ENCODE measurements at regions not wholly inside any gene's neighbourhood (a gene's known extent, or its start where the extent isn't known, plus 50 kb on each side); places are given as distances from the start of the nearest gene placed in this dataset.

DNA sequence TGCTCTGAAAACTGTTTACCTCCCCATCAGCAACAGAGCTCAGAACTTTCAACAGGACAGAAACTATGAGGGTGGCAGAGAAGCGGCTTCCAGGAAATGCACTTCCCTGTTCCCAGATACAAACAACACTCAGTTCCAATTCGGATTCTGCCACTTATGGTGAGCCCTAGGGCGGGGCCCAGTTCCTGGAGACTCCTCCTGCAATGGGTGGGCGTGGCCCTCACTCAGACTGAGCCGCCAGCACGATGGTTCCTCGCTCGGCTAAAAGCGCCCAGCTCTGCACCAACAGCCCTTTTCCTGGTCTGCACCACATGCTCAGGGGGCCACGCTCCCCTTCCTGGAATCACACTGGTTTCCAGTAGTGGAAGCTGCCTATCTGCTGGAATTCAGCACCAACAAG, 314.1 kb downstream of the CTTN start:
- H3K4me1 Mint-ChIP-seq = peaks cover 48% of the 10 kb centered on the region
- no peaks in the 10 kb centered on the region for H3K27me3 ChIP-seq (ENCODE audit: insufficient read depth)
- no peak for TF ChIP-seq JUNB (IDR thresholded peaks at IDR 0.05; ENCODE audit: unreplicated experiment)
- no peak overlapping the region for H3K4me2 ChIP-seq
- DNase-seq (ENCODE audit: low spot score) (peak; percentile 58), ATAC-seq (peak; percentile 43)
- H3K9me3 Mint-ChIP-seq = no peaks in the 10 kb centered on the region; the same call in 2 of the 3 replicates
- no peaks in the 10 kb centered on the region for H3K79me2 ChIP-seq (replicated peaks; ENCODE audit: insufficient read depth)
- H3K27ac Mint-ChIP-seq = no peak overlapping the region
- no peaks in the 10 kb centered on the region; the same call in 1 of the 3 replicates for H3K36me3 Mint-ChIP-seq (ENCODE audit: low read depth)
- peaks cover 9% of the 10 kb centered on the region for H3K27me3 Mint-ChIP-seq (ENCODE audit: insufficient read depth, low read depth, poor library complexity)
- H2AFZ ChIP-seq = no peak overlapping the region
- H3K9me2 ChIP-seq (ENCODE audit: insufficient read depth) = no peaks in the 10 kb centered on the region
- H3K4me3 Mint-ChIP-seq = no peak overlapping the region
- no peaks in the 10 kb centered on the region for H3K4me1 ChIP-seq (ENCODE audit: insufficient read depth)
- no peaks in the 10 kb centered on the region for H3F3A ChIP-seq (replicated peaks; ENCODE audit: low read depth)
- no peaks in the 10 kb centered on the region; the same call in 1 of the 2 replicates for H4K20me1 ChIP-seq (replicated peaks; ENCODE audit: insufficient read depth)
- H3K4me3 ChIP-seq = no peak overlapping the region
- H3K36me3 ChIP-seq (ENCODE audit: insufficient read depth) = no peaks in the 10 kb centered on the region
- no peak overlapping the region for H3K27ac ChIP-seq (ENCODE audit: low read depth)

DNA sequence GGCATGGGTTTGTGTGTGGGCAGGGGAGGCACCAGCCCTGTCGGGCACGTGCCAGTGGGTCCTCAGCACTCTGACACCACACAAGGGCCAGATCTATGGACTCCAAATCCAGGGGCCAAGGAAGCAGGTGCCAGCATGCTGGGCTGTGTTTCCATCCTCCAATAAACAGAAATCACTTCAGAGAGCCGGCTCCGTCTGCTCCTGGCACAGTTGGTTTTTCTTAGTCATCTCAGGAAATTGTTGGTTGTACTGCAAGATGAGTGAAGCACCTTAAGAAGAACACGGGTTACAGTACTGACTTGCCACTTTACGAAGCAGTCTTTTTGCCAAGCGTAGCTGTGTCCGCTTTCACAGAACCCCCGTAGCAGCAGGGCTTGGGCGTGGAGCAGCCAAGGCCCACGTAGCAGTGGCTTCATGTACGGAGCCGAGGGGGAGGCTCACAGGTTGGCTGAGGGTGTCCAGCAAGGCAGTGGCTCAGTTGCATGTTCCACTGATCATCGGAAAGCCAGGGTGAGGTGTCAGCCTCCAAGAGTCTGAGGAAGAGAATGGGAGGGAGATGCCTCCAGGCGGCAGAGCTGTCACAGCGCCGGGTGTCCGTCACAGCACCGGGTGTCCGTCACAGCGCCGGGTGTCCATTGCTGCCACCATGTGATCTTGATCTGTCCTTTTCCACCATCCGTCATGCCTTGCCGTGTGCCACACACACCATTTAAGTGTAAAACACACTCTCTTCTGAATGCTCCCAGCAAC, 314.9 kb downstream of the CTTN start:
- H3K4me1 Mint-ChIP-seq = peaks cover 50% of the 10 kb centered on the region
- H3K27ac Mint-ChIP-seq = no peak overlapping the region
- Histone ChIP-seq H2AFZ (no peak overlapping the region), H3K27ac (ENCODE audit: low read depth) (no peak overlapping the region), H3K36me3 (ENCODE audit: insufficient read depth) (no peaks in the 10 kb centered on the region), H3K4me1 (ENCODE audit: insufficient read depth) (no peaks in the 10 kb centered on the region), H3K79me2 (replicated peaks; ENCODE audit: insufficient read depth) (no peaks in the 10 kb centered on the region), H4K20me1 (replicated peaks; ENCODE audit: insufficient read depth) (no peaks in the 10 kb centered on the region; the same call in 1 of the 2 replicates), H3K4me3 (no peak overlapping the region), H3K27me3 (ENCODE audit: insufficient read depth) (no peaks in the 10 kb centered on the region), H3K4me2 (no peak overlapping the region), H3K9me2 (ENCODE audit: insufficient read depth) (no peaks in the 10 kb centered on the region), H3F3A (replicated peaks; ENCODE audit: low read depth) (no peaks in the 10 kb centered on the region)
- no peak for DNase-seq (ENCODE audit: low spot score)
- no peaks in the 10 kb centered on the region; the same call in 2 of the 3 replicates for H3K9me3 Mint-ChIP-seq
- TF ChIP-seq, protein P1, sequence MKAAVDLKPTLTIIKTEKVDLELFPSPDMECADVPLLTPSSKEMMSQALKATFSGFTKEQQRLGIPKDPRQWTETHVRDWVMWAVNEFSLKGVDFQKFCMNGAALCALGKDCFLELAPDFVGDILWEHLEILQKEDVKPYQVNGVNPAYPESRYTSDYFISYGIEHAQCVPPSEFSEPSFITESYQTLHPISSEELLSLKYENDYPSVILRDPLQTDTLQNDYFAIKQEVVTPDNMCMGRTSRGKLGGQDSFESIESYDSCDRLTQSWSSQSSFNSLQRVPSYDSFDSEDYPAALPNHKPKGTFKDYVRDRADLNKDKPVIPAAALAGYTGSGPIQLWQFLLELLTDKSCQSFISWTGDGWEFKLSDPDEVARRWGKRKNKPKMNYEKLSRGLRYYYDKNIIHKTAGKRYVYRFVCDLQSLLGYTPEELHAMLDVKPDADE (IDR thresholded peaks at IDR 0.05) = no peak
- TF ChIP-seq ZNF331 (CRISPR knock-in tag; IDR thresholded peaks at IDR 0.05; ENCODE audit: low read depth) (no peak), STAT1 (IDR thresholded peaks at IDR 0.05; ENCODE audit: unreplicated experiment) (no peak), EZH2phosphoT487 (IDR thresholded peaks at IDR 0.05; ENCODE audit: unreplicated experiment) (no peak), JUNB (IDR thresholded peaks at IDR 0.05; ENCODE audit: unreplicated experiment) (no peak), NANOG (IDR thresholded peaks at IDR 0.05; ENCODE audit: borderline replicate concordance) (no peak), POLR2AphosphoS5 (IDR thresholded peaks at IDR 0.05; ENCODE audit: low read depth) (no peak)
- TF ChIP-seq, protein P2, sequence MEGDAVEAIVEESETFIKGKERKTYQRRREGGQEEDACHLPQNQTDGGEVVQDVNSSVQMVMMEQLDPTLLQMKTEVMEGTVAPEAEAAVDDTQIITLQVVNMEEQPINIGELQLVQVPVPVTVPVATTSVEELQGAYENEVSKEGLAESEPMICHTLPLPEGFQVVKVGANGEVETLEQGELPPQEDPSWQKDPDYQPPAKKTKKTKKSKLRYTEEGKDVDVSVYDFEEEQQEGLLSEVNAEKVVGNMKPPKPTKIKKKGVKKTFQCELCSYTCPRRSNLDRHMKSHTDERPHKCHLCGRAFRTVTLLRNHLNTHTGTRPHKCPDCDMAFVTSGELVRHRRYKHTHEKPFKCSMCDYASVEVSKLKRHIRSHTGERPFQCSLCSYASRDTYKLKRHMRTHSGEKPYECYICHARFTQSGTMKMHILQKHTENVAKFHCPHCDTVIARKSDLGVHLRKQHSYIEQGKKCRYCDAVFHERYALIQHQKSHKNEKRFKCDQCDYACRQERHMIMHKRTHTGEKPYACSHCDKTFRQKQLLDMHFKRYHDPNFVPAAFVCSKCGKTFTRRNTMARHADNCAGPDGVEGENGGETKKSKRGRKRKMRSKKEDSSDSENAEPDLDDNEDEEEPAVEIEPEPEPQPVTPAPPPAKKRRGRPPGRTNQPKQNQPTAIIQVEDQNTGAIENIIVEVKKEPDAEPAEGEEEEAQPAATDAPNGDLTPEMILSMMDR (conservative IDR thresholded peaks at IDR 0.05; ENCODE audit: low read depth in 2 of 2) = no peak
- TF ChIP-seq, protein P3, sequence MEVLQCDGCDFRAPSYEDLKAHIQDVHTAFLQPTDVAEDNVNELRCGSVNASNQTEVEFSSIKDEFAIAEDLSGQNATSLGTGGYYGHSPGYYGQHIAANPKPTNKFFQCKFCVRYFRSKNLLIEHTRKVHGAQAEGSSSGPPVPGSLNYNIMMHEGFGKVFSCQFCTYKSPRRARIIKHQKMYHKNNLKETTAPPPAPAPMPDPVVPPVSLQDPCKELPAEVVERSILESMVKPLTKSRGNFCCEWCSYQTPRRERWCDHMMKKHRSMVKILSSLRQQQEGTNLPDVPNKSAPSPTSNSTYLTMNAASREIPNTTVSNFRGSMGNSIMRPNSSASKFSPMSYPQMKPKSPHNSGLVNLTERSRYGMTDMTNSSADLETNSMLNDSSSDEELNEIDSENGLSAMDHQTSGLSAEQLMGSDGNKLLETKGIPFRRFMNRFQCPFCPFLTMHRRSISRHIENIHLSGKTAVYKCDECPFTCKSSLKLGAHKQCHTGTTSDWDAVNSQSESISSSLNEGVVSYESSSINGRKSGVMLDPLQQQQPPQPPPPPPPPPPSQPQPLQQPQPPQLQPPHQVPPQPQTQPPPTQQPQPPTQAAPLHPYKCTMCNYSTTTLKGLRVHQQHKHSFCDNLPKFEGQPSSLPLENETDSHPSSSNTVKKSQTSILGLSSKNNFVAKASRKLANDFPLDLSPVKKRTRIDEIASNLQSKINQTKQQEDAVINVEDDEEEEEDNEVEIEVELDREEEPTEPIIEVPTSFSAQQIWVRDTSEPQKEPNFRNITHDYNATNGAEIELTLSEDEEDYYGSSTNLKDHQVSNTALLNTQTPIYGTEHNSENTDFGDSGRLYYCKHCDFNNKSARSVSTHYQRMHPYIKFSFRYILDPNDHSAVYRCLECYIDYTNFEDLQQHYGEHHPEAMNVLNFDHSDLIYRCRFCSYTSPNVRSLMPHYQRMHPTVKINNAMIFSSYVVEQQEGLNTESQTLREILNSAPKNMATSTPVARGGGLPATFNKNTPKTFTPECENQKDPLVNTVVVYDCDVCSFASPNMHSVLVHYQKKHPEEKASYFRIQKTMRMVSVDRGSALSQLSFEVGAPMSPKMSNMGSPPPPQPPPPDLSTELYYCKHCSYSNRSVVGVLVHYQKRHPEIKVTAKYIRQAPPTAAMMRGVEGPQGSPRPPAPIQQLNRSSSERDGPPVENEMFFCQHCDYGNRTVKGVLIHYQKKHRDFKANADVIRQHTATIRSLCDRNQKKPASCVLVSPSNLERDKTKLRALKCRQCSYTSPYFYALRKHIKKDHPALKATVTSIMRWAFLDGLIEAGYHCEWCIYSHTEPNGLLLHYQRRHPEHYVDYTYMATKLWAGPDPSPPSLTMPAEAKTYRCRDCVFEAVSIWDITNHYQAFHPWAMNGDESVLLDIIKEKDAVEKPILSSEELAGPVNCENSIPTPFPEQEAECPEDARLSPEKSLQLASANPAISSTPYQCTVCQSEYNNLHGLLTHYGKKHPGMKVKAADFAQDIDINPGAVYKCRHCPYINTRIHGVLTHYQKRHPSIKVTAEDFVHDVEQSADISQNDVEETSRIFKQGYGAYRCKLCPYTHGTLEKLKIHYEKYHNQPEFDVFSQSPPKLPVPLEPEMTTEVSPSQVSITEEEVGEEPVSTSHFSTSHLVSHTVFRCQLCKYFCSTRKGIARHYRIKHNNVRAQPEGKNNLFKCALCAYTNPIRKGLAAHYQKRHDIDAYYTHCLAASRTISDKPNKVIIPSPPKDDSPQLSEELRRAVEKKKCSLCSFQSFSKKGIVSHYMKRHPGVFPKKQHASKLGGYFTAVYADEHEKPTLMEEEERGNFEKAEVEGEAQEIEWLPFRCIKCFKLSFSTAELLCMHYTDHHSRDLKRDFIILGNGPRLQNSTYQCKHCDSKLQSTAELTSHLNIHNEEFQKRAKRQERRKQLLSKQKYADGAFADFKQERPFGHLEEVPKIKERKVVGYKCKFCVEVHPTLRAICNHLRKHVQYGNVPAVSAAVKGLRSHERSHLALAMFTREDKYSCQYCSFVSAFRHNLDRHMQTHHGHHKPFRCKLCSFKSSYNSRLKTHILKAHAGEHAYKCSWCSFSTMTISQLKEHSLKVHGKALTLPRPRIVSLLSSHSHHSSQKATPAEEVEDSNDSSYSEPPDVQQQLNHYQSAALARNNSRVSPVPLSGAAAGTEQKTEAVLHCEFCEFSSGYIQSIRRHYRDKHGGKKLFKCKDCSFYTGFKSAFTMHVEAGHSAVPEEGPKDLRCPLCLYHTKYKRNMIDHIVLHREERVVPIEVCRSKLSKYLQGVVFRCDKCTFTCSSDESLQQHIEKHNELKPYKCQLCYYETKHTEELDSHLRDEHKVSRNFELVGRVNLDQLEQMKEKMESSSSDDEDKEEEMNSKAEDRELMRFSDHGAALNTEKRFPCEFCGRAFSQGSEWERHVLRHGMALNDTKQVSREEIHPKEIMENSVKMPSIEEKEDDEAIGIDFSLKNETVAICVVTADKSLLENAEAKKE (CRISPR knock-in tag; IDR thresholded peaks at IDR 0.05) = no peak
- peaks cover 11% of the 10 kb centered on the region for H3K27me3 Mint-ChIP-seq (ENCODE audit: insufficient read depth, low read depth, poor library complexity)
- ATAC-seq = no peak
- H3K4me3 Mint-ChIP-seq = peak overlapping the region; percentile 30; the same call in 1 of the 3 replicates
- no peaks in the 10 kb centered on the region; the same call in 1 of the 3 replicates for H3K36me3 Mint-ChIP-seq (ENCODE audit: low read depth)

Measured in GM23338 (cell line).